GM21423 (cell line): ENCODE measurements at regions not wholly inside any gene's neighbourhood (a gene's known extent, or its start where the extent isn't known, plus 50 kb on each side); places are given as distances from the start of the nearest gene placed in this dataset.
"Not testable (repeated sequence)": the region's sequence is repeated elsewhere in the genome, so short reads cannot be mapped to it uniquely, and the experiment has no call there.

ENCODE experiments used
- ATAC-seq: cut with Tn5 transposase; IDR thresholded peaks from one replicate; pipeline ENCODE4 v1.9.1; 2021; ENCODE audit warnings: mild to moderate bottlenecking, moderate library complexity; ENCODE audit not compliant: unreplicated experiment

DNA sequence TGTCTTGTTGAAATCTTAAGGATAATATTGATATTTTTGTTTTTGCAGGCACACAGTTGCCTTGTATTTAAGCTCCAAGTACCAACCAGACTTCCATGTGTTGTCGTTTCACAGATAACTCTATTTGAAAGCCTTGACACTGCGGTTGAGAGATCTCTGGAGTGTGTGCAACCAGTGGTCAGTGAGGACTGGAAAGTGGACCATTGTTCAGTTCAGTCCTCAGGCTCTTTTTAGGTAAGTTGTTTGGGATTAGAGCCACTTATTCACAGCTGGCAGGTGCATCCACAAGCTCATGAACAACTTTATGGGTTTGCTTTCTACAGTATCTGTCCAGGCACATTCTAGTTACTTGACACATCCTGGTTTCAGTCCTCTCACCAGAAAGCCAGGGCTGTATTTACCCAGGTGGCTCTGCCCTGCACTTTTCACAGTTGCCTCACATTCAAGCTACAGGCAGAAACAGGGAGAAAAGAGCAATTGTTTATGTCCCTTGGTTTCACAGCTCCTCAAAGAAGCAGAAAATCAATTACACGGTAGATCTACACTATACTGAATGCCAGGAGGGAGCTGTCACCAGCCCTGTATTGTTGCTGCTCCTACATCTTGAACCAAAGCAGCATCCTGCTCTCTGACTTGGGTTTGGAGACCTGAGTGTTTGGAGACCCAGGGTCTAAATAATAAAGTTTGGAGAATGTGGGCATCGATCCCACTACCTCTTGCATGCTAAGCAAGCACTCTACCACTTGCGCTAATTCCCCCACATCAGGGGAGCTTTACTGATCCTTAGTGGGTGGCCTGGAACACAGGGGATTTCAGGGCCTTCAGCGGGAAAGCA, 543.3 kb downstream of the PRIM2 start:
- ATAC-seq, result not testable (repeated sequence)

DNA sequence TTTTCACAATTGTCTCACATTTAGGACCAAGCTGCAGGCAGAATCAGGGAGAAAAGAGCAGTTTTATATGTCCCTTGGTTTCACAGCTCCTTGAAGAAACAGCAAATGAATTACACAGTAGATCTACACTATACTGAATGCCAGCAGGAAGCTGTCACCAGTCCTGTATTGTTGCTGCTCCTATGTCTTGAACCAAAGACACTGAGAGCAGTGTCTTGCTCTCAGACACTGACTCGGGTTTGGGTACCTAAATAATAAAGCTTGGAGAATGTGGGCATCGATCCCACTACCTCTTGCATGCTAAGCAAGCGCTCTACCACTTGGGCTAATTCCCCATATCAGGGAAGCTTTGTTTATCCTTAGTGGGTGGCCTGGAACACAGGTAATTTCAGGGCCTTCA, 552.7 kb downstream of the PRIM2 start:
- ATAC-seq, result not testable (repeated sequence)

DNA sequence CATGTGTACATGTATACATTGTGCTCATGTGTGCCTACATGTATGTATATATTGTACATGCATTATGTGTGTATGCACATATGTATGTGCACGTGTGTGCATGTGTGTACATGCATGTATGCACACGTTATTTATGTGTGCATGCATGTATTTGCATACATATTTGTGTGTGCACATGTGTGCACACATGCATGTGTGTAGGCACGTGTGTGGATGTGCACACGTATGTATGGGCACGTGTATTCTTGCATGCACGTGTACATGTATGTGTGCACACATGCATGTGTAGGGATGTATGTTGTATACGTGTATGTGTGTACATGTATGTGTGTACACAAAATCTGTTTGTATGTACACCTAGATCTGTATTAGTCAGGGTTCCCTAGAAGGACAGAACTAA, 556.0 kb downstream of the PRIM2 start:
- ATAC-seq, result not testable (repeated sequence)

DNA sequence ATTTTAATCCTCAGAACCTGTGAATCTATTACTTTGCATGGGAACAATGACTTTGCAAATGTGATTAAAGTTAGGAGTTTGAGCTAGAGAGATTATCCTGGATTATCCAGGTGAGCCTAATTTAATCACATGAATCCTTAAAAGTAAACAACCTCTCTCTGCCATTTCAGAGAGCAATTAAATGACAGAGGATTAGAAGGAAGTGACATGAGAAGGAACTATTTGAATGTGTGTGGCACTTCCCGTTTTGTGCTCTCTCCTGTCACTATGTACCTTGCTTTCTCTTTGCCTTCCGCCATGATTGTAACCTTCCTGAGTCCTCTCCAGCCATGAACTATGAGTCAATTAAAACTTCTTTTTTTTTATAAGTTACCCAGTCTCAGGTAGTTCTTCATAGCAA, 559.2 kb downstream of the PRIM2 start:
- not testable (repeated sequence) for ATAC-seq

DNA sequence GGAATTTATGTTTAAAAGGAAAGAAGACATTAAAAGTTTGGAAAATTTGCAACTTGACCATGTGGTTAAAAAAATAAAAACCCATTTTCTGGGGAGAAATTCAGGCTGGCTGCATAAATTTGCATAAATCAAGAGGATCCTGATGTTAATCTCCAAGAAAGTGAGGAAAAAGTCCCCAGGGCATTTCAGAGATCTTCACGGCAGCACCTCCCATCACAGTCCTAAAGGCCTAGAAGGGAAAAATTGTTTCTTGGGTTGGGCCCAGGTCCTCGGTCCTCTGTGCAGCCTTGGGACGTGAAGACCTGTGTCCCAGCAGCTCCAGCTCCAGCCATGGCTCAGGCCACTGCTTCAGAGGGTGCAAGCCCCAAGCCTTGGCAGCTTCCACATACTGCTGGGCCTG, 560.3 kb downstream of the PRIM2 start:
- not testable (repeated sequence) for ATAC-seq

DNA sequence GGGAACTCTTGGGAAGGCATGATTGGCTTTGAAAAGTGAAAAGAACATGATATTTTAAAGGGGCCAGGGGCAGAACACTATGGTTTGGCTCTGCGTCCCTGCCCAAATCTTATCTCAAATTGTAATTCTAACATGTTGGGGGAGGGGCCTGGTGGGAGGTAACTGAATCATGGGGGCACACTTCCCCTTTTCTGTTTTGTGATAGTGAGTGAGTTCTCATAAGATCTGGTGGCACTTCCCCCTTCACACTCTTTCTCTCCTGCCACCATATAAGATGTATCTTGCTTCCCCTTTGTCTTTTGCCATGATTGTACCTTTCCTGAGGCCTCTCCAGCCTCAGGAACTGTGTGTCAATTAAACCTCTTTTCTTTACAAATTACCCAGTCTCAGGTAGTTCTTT, 561.4 kb downstream of the PRIM2 start:
- not testable (repeated sequence) for ATAC-seq

DNA sequence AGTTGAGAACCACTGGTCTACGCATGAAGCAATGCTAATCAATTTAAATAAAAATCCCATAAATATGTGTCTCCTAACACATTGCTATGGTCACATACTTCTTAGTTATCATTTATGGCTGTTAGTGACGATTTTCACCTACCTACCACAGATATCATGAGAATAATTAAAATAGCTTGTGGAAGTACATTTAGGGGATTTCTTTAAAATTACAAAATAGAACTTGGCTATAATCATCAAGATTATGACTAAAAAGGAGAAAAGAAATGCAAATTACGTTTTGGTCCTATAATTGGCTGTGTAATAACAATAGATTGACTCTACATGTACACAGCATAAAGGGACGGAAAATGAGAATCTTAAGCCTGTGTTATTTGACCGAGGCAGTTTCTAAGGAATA, 581.4 kb downstream of the PRIM2 start:
- not testable (repeated sequence) for ATAC-seq

DNA sequence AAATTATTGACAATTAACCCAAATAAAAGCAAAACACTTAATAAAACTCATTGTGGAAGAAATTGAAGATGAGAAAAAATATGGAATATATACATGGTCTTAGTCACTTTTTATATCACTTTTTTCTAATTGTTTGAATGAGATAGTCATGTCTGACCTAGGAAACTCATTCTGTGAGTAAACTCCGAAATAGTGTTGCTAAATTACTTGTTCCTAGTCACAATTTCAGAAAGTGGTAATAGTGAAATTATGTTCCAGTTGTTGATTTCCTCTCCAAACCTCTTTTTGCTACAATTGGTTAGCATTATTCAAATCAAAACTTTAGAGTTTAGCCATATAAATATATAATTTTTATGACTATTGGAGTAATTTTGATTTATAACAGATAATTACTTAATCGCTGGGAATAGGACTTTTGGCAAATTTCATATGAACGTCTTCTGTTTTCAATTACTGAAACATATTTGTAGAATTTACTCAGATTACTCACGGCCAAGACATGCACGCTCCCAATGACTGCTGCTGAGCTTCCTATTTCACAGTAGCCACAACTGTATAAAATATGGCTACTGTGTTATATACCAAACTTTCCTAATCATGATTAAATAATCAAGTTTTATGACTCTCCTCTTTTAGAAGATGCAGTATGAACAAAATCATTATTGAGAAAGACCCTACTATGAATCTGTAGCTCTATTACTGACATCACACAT, 583.4 kb downstream of the PRIM2 start:
- not testable (repeated sequence) for ATAC-seq

DNA sequence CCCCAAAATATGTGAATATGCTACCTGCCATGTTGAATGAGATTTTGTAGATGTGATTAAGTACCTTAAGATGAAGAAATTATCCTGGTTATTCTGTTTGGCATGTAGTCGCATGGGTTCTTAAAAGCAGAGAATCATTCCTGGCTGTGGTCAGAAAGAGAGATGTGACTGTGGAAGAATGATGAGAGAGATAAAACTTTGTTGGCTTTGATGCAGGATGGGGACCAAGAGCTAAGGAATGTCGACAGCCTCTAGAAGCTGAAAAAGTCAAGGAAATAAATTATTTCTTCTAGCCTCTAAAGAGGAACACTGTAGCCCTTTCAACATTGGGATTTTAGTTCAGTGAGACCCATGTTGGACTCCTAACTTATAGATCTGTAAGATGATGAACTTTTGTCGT, 584.0 kb downstream of the PRIM2 start:
- ATAC-seq, result not testable (repeated sequence)

DNA sequence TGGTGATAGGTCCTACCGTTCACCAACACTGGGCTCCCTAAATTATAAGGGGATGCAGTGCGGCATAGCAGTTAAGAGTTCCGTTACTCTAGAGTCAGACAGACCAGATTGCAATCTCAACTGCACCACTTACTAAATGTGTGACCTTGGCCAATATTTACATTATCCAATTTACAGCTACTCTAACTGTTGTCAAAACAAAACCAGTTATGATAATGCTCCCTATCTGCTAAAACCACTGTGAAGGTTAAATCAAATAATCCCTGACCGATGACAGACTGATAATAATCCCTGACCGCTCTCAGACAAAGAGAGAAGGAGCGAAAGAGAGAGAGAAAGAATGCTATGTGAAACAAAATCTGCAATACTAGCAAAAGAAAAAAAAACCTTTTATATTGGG, 586.9 kb downstream of the PRIM2 start:
- ATAC-seq, result not testable (repeated sequence)

DNA sequence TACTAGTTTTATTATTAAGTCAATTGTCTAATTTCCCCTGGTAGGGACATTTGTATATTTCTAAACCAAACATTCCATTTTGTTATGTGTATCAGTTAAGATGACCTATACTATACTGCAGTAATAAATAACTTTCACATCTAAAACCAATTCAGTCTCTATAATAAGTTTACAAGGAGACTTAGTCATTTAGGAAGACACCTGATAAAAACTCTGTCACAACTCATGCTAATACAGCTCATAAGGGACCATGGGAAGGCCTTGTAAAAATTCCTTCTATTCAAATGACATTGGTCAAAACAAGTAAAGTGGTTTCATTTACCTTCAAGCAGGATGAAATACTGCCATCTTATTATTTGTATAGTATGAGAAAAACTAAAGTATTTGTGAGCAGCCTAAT, 597.9 kb downstream of the PRIM2 start:
- not testable (repeated sequence) for ATAC-seq

DNA sequence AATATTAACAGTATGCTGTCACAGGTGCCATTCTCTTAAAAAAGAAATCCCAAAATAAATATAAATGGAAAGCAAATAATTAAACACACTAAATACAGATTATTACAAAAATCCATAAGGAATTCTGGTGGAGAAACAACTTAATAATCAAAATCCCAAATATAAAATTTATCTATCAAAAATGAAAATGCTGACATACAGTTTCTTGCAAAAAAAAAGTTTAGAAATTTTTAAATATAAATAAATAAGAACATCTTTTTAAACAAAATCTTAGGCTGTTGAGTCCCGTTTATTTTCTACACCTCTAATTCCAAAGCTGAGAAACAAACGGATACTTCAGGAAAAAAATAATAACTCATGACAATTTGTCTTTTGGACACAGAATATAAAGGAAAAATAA, 625.5 kb downstream of the PRIM2 start:
- ATAC-seq, result not testable (repeated sequence)

DNA sequence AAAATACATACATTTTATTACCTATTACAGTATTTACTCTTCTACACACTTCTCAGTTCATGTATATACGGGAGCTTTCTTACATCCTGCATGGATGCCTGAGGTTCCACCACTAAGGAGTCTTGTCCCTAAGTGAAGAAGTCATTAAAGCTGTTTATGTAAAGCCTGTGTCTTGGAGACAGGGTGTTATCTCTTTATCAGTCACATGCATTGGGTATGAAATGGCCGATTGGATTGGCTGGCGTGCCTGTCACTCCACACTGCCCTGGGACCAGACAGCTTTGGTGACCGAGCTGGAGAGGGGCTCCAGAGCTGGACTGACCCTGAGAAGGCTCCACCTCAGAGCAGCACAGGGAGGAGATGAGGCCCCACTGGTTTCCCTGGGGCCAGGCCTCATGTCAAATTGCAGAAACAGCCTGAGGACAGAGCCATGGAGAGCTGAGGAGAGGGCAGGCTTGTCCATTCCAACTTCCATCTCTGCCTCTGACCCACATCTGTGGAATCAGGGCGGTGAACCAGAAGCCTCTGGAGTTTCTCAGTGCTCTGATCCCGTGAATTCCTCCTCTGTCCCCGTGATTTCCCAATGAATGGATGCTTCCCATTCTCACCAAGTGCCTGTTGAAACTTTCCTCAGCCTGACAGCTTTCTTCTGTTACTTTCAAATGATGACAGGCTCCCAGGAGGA, 628.8 kb downstream of the PRIM2 start:
- ATAC-seq, result not testable (repeated sequence)

DNA sequence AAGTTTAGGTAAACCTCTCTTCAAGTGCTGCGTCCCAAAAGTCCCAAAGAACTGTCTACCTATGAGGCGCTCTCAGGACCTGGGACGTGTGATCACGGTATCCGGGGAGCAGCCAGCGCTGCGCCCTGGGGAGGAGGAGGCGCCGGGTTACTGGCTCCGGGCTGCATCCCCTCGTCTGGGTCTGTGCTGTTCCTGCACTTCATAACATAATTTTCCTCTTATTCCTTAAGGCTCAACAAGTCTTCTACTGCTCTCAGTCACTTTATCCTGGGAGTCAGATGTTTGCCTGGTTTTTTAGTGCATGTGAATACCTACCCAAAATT, 629.3 kb downstream of the PRIM2 start:
- ATAC-seq, result not testable (repeated sequence)

DNA sequence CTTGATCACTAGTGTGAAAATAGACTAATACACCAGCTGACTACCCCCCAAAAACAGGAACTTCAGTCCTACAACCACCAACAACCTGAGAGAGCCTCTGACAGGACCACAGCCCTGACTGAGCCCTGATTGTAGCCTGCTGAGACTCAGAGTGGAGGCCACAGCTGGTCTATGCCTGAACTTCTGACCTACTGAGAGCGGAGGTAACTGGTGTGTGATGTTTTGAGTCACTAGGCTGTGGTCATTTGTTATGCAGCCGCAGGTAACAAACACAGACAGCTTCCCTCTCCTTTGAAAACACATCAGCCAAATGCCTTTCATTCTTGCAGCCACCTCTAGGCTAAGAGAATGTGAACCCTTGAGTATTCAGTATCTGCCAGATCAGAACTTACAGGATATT, 631.1 kb downstream of the PRIM2 start:
- ATAC-seq, result not testable (repeated sequence)

DNA sequence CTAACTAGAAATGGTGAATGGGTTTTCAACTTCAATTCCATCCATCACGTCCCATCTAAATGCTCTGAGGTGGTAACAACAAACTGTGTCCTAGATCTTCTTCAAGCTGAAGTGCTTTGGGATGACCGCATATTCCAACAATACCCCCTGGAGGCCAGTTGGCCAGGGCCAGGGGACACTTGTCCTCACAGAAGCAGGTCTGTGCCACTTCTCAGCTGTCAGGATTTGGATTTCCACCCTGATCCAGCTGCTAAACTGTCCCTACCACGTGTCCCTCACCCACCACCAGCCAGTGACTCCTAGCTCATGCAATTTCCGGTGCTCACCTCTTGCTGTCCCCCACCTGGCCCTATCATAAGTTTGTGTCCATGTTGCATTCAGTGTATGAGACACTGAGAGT, 633.0 kb downstream of the PRIM2 start:
- ATAC-seq, result not testable (repeated sequence)

DNA sequence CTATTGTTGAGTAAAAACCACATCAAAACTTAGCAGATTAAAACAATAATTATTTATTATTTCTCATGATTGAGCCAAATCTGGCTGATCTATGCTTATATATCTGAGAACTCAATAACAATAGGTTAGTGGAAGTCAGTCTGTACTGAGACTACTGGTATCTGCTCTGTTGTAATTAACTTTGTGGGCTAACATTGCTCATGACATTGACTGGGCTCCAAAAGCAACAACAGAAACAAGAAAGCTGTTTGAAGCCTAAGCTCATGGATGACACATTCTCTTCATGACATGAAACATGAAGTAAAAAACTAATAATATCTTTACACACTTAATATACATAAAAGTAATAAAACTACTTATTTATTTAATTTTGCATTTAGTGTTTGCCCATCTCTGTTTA, 649.3 kb downstream of the PRIM2 start:
- ATAC-seq, result not testable (repeated sequence)

DNA sequence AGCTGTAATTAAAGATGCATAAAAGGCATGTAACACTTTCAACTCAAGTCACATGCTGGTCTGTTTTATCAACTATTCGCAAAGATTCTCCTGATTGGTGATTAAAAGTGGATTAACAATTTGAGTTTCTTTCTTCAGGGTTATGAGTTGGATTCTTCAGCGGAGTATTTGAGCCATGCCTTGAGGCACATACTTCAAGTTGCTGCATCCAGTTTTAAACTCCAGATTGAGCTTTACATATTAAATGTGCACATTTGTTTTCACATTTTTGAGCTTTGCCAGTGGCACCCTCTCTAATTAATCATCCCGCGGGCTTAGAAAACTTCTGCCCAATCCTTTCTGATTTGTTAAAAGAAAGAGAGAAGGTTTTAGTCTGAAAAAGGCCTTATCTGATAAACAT, 654.5 kb downstream of the PRIM2 start:
- not testable (repeated sequence) for ATAC-seq

DNA sequence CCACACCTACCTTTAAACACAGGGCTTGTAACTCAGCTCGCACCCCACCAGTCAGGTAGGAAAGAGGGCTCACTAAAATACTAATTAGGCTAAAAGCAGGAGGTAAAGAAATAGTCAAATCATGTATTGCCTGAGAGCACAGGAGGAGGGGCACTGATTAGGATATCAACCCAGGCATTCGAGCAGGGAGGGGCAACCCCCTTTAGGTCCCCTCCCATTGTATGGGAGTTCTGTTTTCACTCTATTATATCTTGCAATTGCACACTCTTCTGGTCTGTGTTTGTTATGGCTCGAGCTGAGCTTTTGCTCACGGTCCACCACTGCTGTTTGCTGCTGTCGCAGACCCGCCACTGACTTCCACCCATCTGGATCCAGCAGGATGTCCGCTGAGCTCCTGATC, 657.2 kb downstream of the PRIM2 start:
- ATAC-seq, result no peak

DNA sequence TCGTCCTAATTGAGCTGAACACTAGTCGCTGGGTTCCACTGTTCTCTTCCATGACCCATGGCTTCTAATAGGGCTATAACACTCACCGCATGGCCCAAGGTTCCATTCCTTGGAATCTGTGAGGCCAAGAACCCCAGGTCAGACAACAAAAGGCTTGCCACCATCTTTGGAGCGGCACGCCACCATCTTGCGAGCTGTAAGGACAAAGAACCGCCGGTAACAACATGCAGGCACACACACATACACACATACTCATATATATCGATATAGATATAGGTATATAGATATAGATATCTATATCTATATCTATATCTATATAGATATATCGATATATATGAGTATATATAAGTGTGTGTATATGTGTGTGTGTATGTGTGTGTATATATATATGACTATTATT, 657.7 kb downstream of the PRIM2 start:
- ATAC-seq, result not testable (repeated sequence)

DNA sequence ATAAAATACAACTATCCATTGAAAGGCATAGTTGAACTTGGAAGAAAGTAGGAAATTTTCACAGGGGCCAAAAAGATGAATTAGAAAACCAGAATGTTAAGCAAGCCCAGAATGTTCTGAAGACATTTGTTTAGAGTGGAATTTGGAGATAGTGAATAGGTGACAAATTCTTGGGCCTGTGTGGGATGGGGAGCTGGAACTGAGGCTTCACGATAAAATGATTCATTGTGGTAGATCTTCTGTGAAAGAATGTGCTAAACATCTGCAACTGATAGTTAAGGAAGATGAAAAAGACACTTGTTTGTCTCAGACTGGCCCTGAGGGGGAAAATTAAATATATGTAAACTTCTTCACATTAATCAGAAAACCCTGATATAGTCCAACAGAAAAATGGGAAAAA, 658.9 kb downstream of the PRIM2 start:
- not testable (repeated sequence) for ATAC-seq

DNA sequence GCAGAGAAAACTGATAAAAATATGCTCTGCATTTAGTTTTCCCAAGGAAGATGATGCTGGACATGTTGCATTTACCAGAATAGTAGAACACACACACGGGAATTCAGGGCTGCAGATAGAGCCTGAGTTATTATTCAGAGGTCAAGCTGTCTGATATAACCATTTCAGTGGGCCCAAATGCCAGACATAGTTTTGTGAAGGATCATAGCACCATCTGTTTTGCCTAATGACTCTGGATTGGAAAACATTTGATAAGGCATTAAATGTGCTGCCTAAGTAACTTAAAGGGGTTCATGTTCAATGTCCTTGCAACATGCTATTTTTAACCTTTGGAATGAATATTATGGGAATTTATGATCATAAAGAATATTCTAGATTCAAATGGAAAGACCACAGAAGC, 666.2 kb downstream of the PRIM2 start:
- not testable (repeated sequence) for ATAC-seq
